Liver (tissue), 3 donors: ENCODE measurements at regions not wholly inside any gene's neighbourhood (a gene's known extent, or its start where the extent isn't known, plus 50 kb on each side); places are given as distances from the start of the nearest gene placed in this dataset.

Experiments
- CTCF ChIP-seq: fragments of 150-350 bp; IDR thresholded peaks from 2 replicates; pipeline ENCODE4 v1.5.1; 2017; ENCODE audit warnings: improper control_type of control experiment, low read depth, low read length; ENCODE audit not compliant: missing input control
- EGR1 ChIP-seq, 2 donors: IDR thresholded peaks; 2 replicates each; pipeline ENCODE4 v1.6.1; 2016 to 2018; ENCODE audit warnings: antibody characterized with exemption in 2 of 2, low read depth in 2 of 2
- HNF4G ChIP-seq: IDR thresholded peaks from 2 replicates; pipeline ENCODE4 v1.6.1; 2016; ENCODE audit warnings: antibody characterized with exemption
- JUND ChIP-seq, 2 donors: IDR thresholded peaks; 2 replicates each; pipeline ENCODE4 v1.6.1; 2016; ENCODE audit warnings: antibody characterized with exemption in 2 of 2
- REST ChIP-seq: IDR thresholded peaks from 2 replicates; pipeline ENCODE4 v1.6.1; 2016; ENCODE audit warnings: antibody characterized with exemption, mild to moderate bottlenecking
- SP1 ChIP-seq: IDR thresholded peaks from 2 replicates; pipeline ENCODE4 v1.6.1; 2018; ENCODE audit warnings: antibody characterized with exemption, mild to moderate bottlenecking
- TAF1 ChIP-seq: conservative IDR thresholded peaks from 2 replicates; pipeline ENCODE4 v1.6.1; 2016; ENCODE audit warnings: antibody characterized with exemption, mild to moderate bottlenecking
- ZBTB33 ChIP-seq: IDR thresholded peaks from 2 replicates; pipeline ENCODE4 v1.6.1; 2016; ENCODE audit warnings: antibody characterized with exemption
- donor health status: healthy.
- donor health status: healthy.

GRCh38 chr15:56824175-56824574, 90.9 kb upstream of the ZNF280D start:
- TF ChIP-seq CTCF (no peak), ZBTB33 (no peak), EGR1 (IDR thresholded peaks at IDR 0.05; ENCODE audit: low read depth in 2 of 2) (no peak), REST (no peak), JUND (IDR thresholded peaks at IDR 0.05) (no peak), HNF4G (no peak), TAF1 (no peak), SP1 (no peak)
